ENCODE measurements at regions not wholly inside any gene's neighbourhood (a gene's known extent, or its start where the extent isn't known, plus 50 kb on each side); places are given as distances from the start of the nearest gene placed in this dataset.

DNA sequence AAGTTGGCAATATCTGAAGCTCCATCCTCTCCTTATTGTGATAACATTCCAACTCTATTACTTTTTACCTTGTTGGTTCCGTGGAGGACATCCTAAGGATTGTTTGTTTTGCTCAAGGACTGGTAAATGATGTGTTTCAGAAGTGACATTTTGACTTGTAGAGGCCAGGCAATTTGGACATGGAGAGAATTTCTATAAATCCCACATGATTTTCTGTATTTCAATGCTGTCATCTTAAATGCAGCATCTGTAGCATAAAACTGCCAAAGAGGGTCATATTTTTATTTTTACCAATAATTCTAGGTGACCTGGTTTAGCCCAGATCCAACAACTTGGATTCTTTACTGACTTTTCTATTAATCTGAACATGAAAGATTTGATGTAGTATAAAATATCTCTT, 328.4 kb downstream of the BMP4 start:
- H3K9me3 Mint-ChIP-seq: peaks cover 0 to 4% of the 10 kb centered on the region in 2 experiments; a peak in 1 of 5 replicates
- Histone ChIP-seq H2AK5ac (ENCODE audit: insufficient read length, low read length) (no peak overlapping the region), H3K4ac (ENCODE audit: low read depth, low read length) (no peak overlapping the region), H2BK120ac (ENCODE audit: low read depth, low read length, poor library complexity, severe bottlenecking) (no peak overlapping the region), H3K56ac (ENCODE audit: insufficient read length, low read depth, low read length) (no peak overlapping the region), H4K8ac (replicated peaks; ENCODE audit: insufficient read length, low read depth, low read length) (no peak overlapping the region), H3K79me2 (ENCODE audit: insufficient read depth, low read length) (no peaks in the 10 kb centered on the region), H4K5ac (ENCODE audit: insufficient read length, low read depth, low read length) (no peak overlapping the region), H4K20me1 (ENCODE audit: control insufficient read depth, insufficient read depth, insufficient read length) (no peaks in the 10 kb centered on the region), H3K9ac (ENCODE audit: extremely low read depth, insufficient read length, low read length) (no peak overlapping the region), H3T11ph (ENCODE audit: low read length) (no peak overlapping the region), H2BK15ac (ENCODE audit: low read depth, low read length) (no peak overlapping the region), H3K23ac (ENCODE audit: insufficient read length, low read depth, low read length) (no peak overlapping the region), H2BK20ac (ENCODE audit: low read depth, low read length, poor library complexity, severe bottlenecking) (no peak overlapping the region), H2BK5ac (ENCODE audit: insufficient read length, low read length) (no peak overlapping the region), H3K23me2 (ENCODE audit: insufficient read length, low read depth, low read length, poor library complexity, severe bottlenecking) (no peaks in the 10 kb centered on the region), H4K91ac (ENCODE audit: insufficient read length, low read depth, low read length) (no peak overlapping the region), H3K27me3 (ENCODE audit: insufficient read depth, low read length) (no peaks in the 10 kb centered on the region), H3K79me1 (ENCODE audit: insufficient read depth, low read depth, low read length, poor library complexity, severe bottlenecking) (no peaks in the 10 kb centered on the region), H3K9me3 (ENCODE audit: control insufficient read depth, low read depth, low read length) (no peaks in the 10 kb centered on the region), H2BK12ac (ENCODE audit: insufficient read length, low read depth, low read length) (no peak overlapping the region), H2AFZ (ENCODE audit: low read length) (no peak overlapping the region), H3K4me2 (ENCODE audit: insufficient read depth, insufficient read length, low read length) (no peak overlapping the region), H3K18ac (ENCODE audit: insufficient read length, low read depth, low read length) (no peak overlapping the region), H3K14ac (ENCODE audit: insufficient read depth, low read length) (no peak overlapping the region), H3K27ac (ENCODE audit: insufficient read length, low read depth, low read length) (no peak overlapping the region), H3K4me1 (ENCODE audit: insufficient read depth, low read length) (no peaks in the 10 kb centered on the region; the same call in 1 of the 2 replicates)
- H3K27me3 Mint-ChIP-seq (ENCODE audit: low read depth): no peaks in the 10 kb centered on the region; the same call in 1 of the 2 replicates
- H3K4me3 Mint-ChIP-seq: no peak overlapping the region
- TF ChIP-seq, protein P1, sequence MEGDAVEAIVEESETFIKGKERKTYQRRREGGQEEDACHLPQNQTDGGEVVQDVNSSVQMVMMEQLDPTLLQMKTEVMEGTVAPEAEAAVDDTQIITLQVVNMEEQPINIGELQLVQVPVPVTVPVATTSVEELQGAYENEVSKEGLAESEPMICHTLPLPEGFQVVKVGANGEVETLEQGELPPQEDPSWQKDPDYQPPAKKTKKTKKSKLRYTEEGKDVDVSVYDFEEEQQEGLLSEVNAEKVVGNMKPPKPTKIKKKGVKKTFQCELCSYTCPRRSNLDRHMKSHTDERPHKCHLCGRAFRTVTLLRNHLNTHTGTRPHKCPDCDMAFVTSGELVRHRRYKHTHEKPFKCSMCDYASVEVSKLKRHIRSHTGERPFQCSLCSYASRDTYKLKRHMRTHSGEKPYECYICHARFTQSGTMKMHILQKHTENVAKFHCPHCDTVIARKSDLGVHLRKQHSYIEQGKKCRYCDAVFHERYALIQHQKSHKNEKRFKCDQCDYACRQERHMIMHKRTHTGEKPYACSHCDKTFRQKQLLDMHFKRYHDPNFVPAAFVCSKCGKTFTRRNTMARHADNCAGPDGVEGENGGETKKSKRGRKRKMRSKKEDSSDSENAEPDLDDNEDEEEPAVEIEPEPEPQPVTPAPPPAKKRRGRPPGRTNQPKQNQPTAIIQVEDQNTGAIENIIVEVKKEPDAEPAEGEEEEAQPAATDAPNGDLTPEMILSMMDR (conservative IDR thresholded peaks at IDR 0.05): no peak
- WGBS (ENCODE audit: extremely low coverage, insufficient read length, low lambda C conversion rate): no CpG with 5 or more reads among the region's 1 CpG
- no peak overlapping the region; a peak in 1 of 7 replicates for H3K27ac Mint-ChIP-seq
- no peak for DNase-seq
- H3K36me3 Mint-ChIP-seq (ENCODE audit: insufficient read depth in 1 of 3, low read depth in 3 of 3): no peaks in the 10 kb centered on the region; a peak in 1 of 7 replicates
- peaks cover 4% of the 10 kb centered on the region in 2 experiments for H3K4me1 Mint-ChIP-seq
